ENCODE measurements at regions not wholly inside any gene's neighbourhood (a gene's known extent, or its start where the extent isn't known, plus 50 kb on each side); places are given as distances from the start of the nearest gene placed in this dataset.
"Not testable (repeated sequence)": the region's sequence is repeated elsewhere in the genome, so short reads cannot be mapped to it uniquely, and the experiment has no call there.

DNA sequence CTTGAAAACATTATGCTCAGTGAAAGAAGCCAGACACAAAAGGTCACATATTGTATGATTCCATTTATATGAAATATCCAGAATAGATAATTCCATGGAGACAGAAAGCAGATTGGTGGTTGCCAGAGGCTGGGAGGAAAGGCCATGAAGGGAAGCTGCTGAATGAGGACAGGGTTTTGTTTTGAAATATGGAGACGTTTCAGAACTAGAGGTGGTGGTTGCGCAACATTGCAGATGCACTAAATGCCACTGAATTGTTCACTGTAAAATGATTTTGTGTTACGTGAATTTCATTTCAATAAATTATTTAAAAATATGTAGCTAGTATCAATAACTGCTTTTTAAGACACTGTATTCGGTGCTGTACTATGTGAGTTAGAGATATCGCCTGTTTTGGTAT, 101.7 kb upstream of the ZNF236 start:
- no peak for DNase-seq

DNA sequence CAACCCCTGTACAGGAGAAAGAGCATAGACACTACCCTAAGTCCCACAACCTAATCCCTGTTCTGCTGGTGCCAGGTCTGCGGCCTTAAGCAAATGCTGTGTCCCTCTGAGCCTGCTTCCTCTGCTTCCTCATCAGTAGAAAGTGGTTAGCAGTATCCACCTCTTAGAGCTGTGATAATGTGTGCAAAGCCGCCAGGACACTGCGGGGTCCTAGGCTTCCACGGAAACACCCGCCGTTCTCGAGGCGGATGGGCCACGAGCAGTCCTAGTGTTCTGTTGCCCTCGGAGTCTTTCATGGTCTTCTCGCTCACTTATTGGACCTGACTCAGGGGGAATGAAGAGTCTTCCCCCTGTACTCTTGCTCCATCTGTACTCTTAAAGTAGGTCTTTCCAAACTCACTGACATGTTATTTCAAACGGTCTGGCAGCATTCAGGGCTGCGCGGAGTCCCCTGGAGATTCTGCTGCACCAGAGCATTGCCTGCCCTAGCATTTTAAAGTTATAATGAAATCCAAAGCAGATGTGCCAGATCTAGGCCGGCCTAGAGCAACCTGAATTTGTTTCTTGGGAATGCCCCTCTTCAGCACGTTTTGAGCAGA, 107.2 kb upstream of the ZNF236 start:
- no peak for DNase-seq

DNA sequence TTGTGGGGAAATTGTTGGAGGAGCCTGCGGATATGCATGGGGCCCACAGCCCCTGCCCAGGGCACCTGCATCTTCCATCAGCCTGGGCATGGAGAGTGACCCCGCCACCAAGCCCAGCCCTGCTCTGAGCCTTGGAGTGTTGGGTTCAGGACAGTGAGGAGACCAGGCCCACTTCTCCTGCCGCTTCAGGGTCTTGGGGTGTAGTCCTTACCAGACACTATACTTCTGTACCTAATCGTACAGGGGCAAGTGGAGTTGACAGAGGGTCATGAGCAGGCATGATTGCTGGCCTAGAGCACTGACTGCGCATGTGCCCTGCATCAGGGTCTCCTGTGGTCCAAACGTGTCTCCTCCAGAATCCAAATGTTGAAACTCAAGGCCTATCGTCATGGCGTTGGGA, 108.9 kb upstream of the ZNF236 start:
- no peak for DNase-seq

DNA sequence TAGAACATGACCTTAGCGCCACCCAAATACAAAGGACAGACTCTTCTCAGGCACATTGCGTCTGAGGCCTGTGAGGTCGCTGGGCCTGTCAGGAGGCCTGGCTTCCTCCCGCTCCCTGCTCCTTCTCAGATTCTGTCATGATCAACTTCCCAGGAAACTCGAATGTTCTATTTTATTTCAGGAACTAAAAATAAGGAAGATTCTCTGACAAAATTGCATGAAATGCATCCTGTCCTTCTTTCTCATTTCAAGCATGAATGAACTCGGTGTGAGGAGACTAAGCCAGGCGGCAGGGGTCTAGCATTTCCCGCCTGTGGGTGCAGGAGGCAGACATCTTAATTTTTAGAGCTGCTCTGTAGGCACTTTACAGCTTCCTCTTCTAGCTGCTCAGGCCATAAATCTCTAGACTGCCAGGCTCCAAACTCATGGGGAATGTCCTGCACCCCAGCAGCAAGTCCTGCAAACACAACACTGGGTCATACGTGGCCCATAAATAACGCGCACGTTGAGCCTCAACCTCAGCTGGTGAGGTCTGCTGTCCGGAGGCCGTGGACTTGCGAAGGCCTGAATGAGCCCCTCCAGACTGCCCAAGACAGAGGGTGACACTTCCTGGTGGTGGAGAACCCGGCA, 109.7 kb upstream of the ZNF236 start:
- no peak for DNase-seq

DNA sequence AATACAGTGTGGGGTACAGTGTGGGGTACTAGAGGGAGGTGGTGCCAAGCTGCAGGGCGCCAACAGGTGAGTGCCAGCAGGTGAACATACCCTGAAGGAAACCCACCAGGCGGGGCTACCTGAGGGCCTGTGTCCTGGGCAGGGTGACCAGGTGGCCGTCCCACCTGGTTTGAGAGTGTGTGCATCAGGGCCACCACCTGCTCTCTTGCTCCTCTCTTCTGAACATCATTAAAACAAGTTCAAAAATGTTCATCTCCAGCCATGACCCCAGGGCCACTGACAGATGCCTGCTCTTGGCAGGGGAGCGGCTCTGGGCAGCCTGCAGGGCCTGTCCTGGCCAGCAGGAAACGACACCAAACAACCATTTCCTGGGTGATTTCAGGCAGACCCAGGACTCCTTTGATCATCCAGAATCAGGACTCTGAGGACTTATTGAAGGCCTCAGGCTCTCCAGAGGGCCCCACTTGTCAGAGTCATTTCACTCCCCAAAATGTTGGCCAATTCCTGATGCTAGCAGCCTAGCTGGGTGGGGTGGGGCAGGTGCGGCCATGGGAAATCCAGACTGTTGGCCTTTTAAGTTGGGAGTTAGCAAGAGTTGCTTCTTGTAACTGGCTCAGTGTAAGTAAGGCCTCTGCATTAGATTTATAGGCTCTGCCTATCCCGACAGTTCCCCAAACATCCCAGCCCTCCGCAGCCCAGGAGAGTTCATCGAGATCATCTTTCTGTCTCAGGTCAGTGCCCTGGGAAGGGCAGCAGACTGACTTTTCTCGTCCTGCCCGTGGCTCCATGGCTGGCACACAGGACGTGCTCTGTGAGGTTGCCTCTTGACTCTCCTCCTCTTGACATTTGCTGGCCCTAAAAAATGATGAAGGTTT, 111.5 kb upstream of the ZNF236 start:
- DNase-seq, result no peak

DNA sequence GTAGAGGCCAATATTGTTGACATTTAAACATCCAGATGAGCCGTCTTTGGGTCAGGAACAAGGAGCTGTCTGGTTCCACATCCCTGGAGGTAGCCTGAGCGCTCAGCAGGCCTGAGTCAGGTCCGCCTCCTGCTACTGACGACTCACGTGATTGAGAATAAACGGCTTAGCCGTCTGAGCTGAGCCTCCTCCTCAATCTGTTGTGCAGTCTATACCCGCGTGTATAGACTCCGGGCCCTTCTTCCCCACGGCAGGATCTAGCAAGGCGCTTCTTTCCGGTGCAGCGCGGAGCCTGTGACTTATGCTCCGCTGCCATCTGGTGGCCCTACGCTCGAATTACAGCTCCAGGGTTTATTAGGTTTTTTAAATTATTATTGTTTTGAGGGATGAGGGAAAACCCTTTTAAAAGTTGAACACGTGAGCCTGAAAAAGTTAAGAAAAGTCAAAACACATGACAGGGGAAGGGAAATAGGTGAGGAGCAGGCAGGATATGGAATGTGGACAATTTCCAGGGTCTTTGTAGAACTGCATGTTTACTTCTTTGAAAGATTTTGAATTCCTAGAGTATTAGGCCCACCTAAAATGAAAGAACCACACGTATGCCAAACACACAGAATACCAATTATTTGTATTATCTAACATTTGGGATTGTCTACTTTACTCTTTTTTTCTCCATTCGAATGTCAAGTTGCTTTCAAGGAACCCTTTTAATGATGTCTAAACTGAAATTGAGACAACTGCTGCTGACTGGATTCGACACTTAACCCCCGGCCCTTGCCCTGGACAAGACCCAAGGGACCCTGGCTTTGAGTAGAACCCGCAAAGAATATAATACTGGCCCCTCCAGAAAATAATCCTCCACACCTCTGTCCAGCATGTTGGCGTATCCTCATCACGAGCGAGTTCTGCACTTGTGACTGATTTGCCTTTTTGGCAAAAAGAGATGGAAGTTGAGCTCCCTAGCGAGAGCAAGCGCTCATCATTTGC, 112.4 kb upstream of the ZNF236 start:
- DNase-seq, result peak; percentile 24

DNA sequence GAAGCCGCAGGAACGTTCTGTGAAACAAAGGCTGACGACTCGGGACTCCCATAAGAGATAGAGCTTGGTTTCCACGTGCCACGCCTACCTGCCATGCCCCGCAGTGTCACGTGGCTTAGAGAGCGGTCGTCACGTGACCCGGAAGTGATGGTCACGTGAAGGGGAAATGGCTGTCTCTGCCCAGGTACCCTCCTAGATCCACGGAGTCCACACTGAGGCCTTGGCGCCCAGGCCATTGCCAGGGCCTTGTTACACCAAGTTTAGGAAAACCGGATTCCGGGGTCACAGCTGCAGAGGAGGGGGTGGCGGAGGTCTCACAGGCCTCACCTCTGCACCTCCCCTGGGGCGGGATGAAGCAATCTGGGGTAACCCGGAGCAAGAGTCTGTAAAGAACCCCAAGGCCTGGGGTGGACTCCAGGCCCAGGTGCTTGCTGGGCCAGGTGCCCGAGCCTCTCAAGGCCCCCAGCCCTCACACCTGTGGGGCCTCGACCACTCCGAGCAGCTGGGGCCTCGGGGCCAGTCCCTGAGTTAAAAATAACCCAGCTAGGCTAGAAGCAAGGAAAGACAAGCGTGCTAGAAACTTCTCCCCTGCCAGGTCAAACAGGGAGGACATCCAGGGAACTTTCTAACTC, 113.5 kb upstream of the ZNF236 start:
- DNase-seq, result no peak

DNA sequence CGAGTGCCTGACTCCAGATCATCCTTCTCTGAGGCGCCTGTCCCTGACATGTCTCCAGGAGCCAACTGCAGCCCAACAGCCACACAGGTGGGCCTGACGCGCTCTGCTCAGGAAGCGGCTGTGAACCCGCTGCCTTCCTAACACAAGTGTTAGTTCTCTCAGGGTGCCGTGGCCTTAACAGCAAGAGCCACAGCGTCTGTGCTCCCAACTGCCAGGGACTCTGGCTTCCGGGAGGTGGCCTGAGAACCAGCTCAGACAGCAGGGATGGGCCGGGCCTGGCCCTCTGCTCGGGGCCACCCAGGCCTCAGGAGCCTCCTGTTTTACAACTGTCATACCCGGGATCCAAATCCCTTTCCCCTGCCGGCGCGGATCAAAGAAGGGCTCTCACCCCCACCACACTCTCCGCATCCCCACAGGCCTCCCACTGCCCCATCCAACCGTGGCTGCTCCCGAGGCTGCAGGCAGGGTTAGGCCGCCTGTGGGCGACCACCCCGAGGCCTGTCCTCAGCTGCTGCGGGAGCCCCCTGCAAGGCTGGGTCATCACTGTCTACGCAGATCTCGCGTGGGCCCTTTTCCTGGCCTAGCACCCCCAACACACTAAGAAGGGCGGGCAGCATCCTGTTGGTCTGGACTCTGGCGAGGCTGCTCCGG, 114.2 kb upstream of the ZNF236 start:
- no peak for DNase-seq

DNA sequence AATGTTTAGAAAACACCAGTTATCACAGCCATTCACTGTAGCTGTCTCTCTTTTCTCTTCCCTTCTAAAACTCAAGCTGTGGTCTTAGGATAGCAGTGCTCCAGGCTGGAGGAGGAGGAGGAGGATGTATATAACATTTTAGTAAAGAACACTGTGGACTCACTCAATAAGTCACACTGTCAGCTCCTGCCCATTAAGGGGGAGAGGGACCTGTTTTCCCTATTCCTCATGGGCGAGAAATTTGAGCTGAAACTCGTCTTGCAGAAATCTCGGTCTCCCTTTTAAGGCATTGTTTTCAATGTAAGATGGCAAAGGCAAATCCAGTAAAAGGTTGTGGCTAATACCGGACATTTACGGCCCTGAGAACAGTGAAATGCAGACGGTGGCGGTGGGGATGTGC, 114.8 kb upstream of the ZNF236 start:
- no peak for DNase-seq

DNA sequence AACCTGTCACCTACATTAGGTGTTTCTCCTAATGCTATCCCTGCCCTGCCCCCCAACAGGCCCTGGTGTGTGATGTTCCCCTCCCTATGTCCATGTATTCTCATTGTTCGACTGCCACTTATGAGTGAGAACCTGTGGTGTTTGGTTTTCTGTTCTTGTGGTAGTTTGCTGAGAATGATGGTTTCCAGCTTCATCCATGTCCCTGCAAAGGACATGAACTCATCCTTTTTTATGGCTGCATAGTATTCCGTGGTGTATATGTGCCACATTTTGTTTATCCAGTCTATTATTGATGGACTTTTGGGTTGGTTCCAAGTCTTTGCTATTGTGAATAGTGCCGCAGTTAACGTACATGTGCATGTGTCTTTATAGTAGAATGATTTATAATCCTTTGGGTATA, 117.8 kb upstream of the ZNF236 start:
- not testable (repeated sequence) for DNase-seq

DNA sequence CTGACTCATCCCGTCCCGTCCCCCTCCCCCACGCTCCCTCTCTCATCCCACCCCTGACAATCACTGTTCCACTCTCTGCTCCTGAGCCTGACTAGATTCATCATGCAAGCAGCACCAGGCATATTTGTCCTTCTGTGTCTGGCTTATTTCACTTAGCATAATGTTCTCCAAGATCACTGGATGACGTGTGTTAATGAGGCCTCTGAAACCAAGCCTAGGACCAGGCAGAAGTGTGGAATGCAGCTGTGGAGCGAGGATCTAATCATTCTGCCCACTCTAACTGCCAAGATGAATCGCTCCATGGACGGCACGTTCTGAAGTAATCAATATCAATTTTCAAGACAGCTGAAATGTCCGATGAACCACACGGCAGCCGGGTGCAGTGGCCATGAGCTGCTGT, 122.4 kb upstream of the ZNF236 start:
- no peak for DNase-seq

DNA sequence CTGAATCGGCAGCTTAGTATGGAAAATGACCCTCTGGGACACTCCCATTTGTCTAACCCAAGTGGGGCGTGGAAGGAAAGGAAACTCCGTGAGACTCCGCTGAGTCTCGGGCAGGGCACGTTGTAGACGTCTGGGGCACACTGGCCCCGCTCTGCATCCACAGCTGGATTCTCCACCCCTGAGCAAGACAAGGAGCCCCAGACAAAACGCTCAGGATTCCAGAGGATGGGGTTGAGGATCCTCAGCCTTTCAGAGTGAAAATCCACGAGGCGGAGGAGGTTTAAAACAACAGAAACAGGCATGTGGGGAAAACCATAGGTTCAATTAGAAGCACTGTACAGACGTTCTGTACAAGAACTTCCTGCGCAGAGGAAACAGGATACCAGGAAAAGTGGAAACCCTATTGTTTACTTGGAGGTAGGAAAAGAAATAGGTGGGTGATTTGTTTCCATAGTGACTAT, 124.9 kb upstream of the ZNF236 start:
- no peak for DNase-seq

DNA sequence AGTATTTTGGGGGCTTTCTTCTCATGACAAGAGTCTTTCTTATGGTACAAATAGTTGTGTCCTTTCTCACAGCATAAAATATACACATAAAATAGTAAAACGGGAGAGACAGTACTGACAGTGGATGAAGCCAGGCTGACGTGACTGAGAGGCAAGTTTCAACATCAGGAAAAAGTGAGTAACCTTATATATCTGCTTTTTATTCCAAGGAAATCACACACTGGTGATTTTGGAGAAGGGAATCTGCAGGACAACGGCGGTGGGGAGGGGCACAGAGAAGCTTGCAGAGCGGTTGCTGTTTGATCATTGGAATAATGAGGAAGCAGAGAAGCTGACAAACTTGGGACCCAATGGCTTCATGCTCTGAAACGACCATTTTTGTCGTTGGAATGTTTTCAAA, 130.6 kb upstream of the ZNF236 start:
- no peak for DNase-seq

DNA sequence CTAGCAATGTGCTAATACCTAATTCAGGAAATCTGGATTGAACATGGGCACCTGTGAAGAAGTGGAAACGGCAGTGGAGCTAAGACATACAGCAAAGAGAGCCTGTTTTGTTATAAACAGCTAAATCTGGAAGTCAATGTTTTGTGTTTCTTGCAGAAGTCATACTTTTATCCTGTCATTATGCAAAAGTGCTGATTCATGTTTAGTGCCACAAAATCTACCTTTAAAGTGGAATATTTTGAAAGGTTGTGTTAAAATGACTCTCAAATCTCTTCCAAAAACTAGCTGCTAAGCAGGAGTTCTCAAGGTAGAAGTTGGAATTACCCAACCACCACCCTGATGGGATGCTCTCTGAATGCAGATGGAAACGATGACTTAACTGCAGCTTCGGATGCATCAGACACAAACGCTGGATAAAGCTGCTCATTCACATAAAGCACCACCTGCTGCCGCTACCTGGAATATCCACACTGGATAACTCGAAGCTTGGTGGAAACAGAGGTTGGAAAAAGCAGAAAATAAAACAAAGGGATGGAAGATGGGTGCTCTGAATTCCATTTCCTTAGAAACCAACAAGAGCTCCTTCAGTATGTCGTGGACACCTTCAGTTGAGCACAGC, 132.6 kb upstream of the ZNF236 start:
- no peak for DNase-seq

DNA sequence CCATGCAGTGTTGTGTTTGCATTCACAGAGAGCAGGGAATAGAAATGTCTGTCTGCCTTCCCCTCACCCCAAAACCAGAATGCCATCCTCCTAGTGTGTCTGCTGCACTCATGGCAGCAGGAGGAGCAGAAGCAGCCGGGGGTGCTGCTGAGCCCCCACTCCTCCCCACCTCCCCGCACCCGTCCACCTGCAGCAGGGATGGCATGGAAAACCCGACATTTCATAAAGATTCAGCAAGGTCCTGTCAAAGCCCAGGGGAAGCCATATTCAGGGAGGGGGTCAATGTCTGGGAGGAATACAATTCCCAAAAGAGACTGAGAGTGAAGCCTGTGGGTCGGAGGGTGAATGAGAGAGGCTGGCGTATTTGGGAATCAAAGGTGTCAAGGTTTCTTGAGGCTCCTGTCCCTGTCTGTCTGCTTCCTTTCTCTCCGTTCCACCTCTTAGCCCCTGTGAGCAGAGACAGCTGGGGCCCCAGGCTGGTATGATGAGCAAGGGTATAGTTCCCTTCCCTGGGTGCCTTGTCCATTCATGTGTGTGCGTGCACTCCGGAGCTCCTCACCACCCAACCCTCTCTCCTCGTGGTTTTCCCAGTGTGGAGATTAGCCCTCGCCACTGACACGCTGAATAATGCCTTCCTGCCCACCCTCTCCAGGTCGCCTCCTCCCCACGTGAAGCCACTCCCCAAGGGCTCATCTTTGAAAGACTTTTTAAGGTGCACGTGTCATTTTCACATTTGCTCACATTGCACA, 133.5 kb upstream of the ZNF236 start:
- no peak for DNase-seq

DNA sequence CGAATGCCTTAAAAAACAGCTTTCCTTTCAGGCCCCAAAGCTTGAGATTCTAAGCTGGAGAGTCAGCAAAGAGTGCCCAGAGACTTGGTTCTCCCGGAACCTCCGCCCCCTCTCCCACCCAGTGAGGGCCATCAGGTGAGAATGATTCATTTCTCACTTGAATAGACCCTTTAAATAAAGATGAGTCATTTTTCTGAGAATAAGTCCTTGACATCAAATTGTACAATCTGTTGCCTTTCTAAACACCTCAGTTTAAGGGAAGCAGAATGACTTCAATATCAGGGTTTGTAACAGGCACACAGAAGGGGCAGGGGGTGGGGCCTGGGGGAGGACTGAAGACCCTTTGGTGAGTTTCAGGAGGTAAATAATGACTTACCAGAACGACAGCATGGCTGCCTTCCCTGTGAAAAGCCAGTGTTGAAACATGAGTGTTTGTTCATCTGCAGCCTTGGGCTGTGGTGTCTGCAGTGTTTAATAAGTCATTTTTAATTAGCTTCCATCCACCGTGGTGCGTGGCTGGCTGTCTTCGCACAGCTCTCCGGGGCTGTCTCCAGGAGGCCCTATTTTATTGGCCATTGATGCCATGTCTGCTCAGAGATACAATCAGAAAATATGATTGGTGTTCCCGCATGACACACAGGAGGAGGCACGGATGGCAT, 134.9 kb upstream of the ZNF236 start:
- no peak for DNase-seq

DNA sequence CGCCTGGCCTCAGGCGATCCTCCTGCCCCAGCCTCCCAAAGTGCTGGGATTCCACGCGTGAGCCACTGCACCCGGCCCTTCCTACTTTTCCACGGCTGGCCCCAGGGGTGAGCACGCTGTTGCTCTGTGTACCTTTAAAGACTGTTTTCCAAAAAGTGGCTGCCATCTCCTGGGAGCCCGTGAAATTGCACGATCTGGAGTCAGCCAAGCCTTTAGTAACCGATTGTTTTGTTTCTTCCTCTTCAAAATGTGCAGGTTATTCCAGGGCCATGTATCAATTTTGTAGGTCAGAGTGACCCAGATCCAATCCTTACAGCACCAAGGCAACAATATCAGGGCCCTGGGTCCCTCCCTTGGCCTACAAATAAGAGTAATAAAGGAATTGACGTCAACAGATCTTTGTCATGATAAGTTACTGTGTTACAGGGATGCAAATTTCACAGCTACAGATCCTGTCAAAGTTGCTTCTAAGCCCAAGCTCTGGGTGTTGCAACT, 135.6 kb upstream of the ZNF236 start:
- DNase-seq, result peak; percentile 34

DNA sequence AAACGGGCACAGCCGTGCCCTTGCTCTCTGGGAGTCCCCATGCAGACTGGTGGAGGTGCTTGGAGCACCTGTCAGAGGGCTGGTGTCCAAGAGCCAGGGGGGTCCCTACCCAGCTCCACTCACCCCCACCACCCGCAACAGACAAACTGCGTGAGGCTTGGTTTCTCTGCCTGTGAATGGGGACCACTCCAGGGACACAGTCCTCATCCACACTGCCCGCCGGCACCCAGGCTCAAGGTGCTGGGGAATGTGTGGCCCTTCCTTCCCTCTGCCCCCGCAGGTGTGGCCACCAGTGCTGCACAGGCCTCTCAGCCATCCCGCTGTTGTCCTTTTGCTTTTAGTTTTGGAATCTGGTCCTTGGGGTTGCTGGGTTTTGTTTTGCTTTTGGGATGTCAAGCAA, 136.5 kb upstream of the ZNF236 start:
- no peak for DNase-seq

DNA sequence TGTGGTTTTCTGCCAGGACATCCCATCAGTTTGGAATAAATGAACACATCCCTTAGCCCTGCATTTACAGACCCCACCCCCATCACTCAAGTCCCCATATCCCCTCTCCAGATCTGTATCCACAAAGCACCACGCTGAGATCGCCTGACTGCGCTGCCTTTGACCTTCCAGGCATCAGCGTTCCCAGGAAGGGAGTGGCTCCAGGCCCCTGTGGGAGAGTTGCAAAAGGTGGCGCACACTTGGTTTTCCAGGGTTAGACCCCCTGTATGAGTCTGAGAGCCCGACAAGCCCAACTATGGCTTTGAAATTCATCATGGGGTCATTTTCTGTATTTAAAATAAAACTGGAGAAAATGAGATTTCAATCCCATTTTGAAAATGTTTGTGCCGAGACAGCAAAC, 137.0 kb upstream of the ZNF236 start:
- no peak for DNase-seq
